Tibial nerve (tissue), 4 donors: ENCODE measurements at regions not wholly inside any gene's neighbourhood (a gene's known extent, or its start where the extent isn't known, plus 50 kb on each side); places are given as distances from the start of the nearest gene placed in this dataset.

Experiments used
- DNase-seq, 2 donors: peaks; one replicate each; pipeline ENCODE4 v3.0.0-alpha.2; 2019; ENCODE audit warnings: low spot score in 2 of 2
- H3K27ac ChIP-seq, 4 donors: fragments of 200-600 bp; sonication (generic) in 3 of 4; one replicate each; pipeline ENCODE4 v1.5.1; 2017 to 2019; ENCODE audit warnings: mild to moderate bottlenecking in 1 of 4
- H3K27me3 ChIP-seq, 2 donors: fragments of 200-600 bp; sonication (generic) in 1 of 2; one replicate each; pipeline versions ENCODE4 v1.5.1 to v1.6.0; 2017 to 2019
- H3K36me3 ChIP-seq, 3 donors: fragments of 200-600 bp; sonication (generic); one replicate each; pipeline ENCODE4 v1.5.1; 2018 to 2019
- H3K4me1 ChIP-seq, 4 donors: fragments of 200-600 bp; sonication (generic) in 3 of 4; one replicate each; pipeline ENCODE4 v1.5.1; 2017 to 2019
- H3K4me3 ChIP-seq, 4 donors: fragments of 200-600 bp; sonication (generic) in 3 of 4; one replicate each; pipeline ENCODE4 v1.5.1; 2017 to 2019; ENCODE audit warnings: mild to moderate bottlenecking in 1 of 4, moderate library complexity in 1 of 4
- H3K9me3 ChIP-seq, 4 donors: fragments of 200-600 bp; sonication (generic) in 3 of 4; one replicate each; pipeline ENCODE4 v1.5.1; 2017 to 2019
- EP300 ChIP-seq, 2 donors: sonication (generic); formaldehyde crosslinking; IDR thresholded peaks; one replicate each; pipeline ENCODE4 v1.6.1; 2017; ENCODE audit warnings: antibody characterized with exemption in 2 of 2, mild to moderate bottlenecking in 1 of 2
- POLR2A ChIP-seq, 2 donors: fragments of 450-650 bp; IDR thresholded peaks; one replicate each; pipeline ENCODE4 v1.6.1; 2017; ENCODE audit warnings: antibody characterized with exemption in 2 of 2, mild to moderate bottlenecking in 2 of 2, moderate library complexity in 2 of 2
- WGBS, 2 donors: methylation state at CpG; one replicate each; pipeline ENCODE4 v1.1.5; 2018; 5-methylcytosine and 5-hydroxymethylcytosine counted together
- TF ChIP-seq, protein P1 (sequence below), 5 experiments: fragments of 200-600 bp in 3 of 5; fragments of 450-650 bp in 2 of 5; sonication (generic) in 3 of 5; IDR thresholded peaks; one replicate each; pipeline ENCODE4 v1.5.1; 2016 to 2019; ENCODE audit warnings: antibody characterized with exemption in 5 of 5, mild to moderate bottlenecking in 3 of 5, moderate library complexity in 2 of 5

DNA sequence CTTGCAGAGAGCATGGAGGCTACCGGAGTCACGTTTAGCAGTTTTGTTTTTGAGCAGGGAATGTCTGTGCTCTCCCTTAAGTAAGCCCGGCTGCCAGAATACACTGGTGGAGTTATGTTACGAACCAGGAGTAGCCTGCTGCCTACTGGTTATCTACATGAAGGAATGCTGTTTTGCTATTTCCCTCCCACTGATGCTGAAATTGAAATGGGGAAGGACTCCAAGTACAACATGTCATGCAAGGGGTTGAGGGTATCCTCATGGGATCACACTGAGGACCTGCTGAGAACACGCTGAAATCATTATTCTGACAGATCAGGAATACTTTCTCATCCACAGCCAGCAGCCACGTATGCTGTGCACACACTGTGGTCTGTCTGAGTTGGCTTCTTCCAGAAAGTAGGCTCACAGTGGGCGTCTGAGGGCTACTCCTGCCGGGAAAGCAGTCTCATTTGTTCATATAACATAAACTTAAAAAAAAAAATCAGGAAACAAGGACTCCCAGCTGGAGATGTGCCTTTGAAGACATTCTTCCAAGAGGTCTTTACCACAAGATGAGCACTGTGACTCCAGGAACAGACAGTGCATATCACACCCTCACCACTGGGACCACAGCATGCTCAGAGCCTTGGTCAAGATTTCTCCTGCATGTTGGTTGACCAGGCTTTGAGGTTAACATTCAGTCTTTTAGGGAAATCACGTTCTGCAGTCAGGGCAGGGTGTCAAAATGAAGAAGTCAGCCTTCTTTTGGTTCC lies 300.4 kb upstream of the RASGRP1 start:
- peak in 1 of 2 donors; percentile 91 for TF ChIP-seq EP300 (IDR thresholded peaks at IDR 0.05)
- TF ChIP-seq, protein P1, sequence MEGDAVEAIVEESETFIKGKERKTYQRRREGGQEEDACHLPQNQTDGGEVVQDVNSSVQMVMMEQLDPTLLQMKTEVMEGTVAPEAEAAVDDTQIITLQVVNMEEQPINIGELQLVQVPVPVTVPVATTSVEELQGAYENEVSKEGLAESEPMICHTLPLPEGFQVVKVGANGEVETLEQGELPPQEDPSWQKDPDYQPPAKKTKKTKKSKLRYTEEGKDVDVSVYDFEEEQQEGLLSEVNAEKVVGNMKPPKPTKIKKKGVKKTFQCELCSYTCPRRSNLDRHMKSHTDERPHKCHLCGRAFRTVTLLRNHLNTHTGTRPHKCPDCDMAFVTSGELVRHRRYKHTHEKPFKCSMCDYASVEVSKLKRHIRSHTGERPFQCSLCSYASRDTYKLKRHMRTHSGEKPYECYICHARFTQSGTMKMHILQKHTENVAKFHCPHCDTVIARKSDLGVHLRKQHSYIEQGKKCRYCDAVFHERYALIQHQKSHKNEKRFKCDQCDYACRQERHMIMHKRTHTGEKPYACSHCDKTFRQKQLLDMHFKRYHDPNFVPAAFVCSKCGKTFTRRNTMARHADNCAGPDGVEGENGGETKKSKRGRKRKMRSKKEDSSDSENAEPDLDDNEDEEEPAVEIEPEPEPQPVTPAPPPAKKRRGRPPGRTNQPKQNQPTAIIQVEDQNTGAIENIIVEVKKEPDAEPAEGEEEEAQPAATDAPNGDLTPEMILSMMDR (IDR thresholded peaks at IDR 0.05), result no peak
- TF ChIP-seq POLR2A (IDR thresholded peaks at IDR 0.05), result no peak
- no peaks in the 10 kb centered on the region for H3K36me3 ChIP-seq
- H3K4me1 ChIP-seq, result peaks cover 0 to 33% (median 7%) of the 10 kb centered on the region in 4 donors
- H3K9me3 ChIP-seq, result peaks cover 0 to under 1% (median 0%) of the 10 kb centered on the region in 4 donors
- WGBS, 2 donors, result 44 to 45% methylated on average over 9 of the region's 9 CpGs
- H3K4me3 ChIP-seq, result no peak overlapping the region
- H3K27ac ChIP-seq, result peak overlapping the region in 3 of 4 donors; percentile 43 to 76 (median 45)
- DNase-seq, result peak; percentile 44 to 70
- no peaks in the 10 kb centered on the region for H3K27me3 ChIP-seq

DNA sequence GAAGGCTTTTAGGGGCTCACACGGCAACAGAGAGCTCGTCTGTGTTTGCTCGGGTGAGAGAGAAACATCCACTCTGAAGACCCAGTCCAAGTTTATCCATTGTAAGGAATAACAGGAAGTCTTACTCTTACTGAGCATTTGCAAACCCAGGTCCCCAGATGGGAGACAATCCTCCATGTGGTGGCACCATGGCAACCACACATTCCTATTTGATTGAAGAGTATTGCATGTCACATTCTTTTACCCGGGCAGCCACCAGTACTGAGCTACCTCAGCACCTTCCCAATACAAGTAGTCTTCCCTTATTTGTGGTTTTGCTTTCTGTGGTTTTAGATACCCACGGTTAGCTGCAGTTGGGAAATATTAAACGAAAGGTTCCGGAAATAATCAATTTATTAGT lies 302.9 kb upstream of the RASGRP1 start:
- DNase-seq, result no peak
- Histone ChIP-seq H3K27me3 (no peaks in the 10 kb centered on the region), H3K9me3 (peaks cover 0 to 16% (median 0%) of the 10 kb centered on the region in 4 donors), H3K4me1 (peaks cover 0 to 23% (median 7%) of the 10 kb centered on the region in 4 donors), H3K36me3 (no peaks in the 10 kb centered on the region), H3K4me3 (no peak overlapping the region), H3K27ac (peak overlapping the region in 1 of 4 donors; percentile 76)
- no peak for TF ChIP-seq EP300 (IDR thresholded peaks at IDR 0.05)
- WGBS, 2 donors, result 81 to 83% methylated on average over 7 of the region's 7 CpGs

DNA sequence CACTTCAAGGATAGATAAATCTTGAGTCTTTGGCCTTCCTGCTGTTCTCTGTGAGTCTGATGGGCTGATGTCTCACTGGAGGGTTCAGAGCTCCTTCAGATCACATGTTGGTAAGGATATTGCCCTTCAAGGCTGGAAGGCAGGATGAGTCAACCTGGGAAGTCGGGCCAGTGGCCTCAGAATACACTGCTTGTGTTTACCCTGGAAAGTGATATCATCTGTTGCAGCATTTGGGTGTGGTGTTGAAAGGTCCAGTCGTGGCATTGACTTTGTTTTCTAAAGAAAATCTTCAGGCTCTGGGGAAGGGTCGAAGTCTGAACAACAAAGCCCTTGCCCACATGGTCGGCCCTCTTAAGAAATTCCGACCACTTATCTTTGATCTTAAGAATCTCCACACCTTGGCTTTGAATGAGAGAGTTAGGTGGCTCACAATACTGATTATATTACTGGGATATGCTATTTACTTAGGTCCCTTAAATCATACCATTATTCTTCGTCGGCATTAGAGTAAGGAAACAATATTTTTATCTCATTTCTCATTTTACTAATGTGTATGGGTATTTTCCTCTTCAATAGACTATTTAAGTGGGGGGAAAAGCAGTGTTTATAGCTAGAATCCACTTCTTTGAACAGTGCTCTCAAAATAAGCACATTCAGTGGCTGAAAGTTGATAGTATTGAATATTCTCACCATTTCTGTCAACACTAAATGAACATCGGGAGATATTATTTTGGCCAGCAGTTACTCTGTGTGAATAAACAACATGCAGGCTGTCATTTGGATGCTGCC lies 303.9 kb upstream of the RASGRP1 start:
- peak; percentile 40 to 59 for DNase-seq
- 66 to 75% methylated on average over 8 of the region's 8 CpGs for WGBS, 2 donors
- peak in 1 of 2 donors; percentile 78 for TF ChIP-seq EP300 (IDR thresholded peaks at IDR 0.05)
- no peak for TF ChIP-seq POLR2A (IDR thresholded peaks at IDR 0.05)

DNA sequence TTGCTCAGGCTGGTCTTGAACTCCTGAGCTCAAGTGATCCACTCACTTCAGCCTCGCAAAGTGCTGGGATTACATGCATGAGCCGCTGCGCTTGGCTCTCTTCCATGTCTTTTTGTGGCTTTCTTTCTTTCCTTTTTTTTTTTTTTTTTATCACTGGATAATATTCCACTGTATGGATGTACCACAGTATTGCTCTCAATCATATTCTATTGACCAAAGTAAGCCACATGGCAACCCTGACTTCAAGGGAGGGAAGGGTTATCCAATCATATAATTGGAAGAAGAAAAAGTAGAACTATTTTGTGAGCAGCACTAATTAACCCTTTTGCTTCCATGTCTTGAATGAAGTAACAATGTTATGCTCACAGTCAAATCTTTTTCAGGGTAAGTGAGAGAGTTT lies 307.0 kb upstream of the RASGRP1 start:
- H3K27ac ChIP-seq, result no peak overlapping the region
- no peaks in the 10 kb centered on the region for H3K27me3 ChIP-seq
- H3K36me3 ChIP-seq, result no peaks in the 10 kb centered on the region
- H3K4me3 ChIP-seq, result no peak overlapping the region
- TF ChIP-seq, protein P1 (IDR thresholded peaks at IDR 0.05), result no peak
- no peak for TF ChIP-seq EP300 (IDR thresholded peaks at IDR 0.05)
- no peak for TF ChIP-seq POLR2A (IDR thresholded peaks at IDR 0.05)
- DNase-seq, result no peak
- WGBS, 2 donors, result 96 to 98% methylated on average over 3 of the region's 3 CpGs
- no peaks in the 10 kb centered on the region for H3K4me1 ChIP-seq
- H3K9me3 ChIP-seq, result peaks cover 0 to 16% (median 0%) of the 10 kb centered on the region in 4 donors

More for the DNA sequence above, 303.9 kb upstream of the RASGRP1 start:
- Histone ChIP-seq H3K4me3 (no peak overlapping the region), H3K4me1 (peaks cover 0 to 23% (median 7%) of the 10 kb centered on the region in 4 donors), H3K27ac (peak overlapping the region in 2 of 4 donors; percentile 23 to 76), H3K36me3 (no peaks in the 10 kb centered on the region), H3K9me3 (peaks cover 0 to 16% (median 0%) of the 10 kb centered on the region in 4 donors), H3K27me3 (no peaks in the 10 kb centered on the region)

DNA sequence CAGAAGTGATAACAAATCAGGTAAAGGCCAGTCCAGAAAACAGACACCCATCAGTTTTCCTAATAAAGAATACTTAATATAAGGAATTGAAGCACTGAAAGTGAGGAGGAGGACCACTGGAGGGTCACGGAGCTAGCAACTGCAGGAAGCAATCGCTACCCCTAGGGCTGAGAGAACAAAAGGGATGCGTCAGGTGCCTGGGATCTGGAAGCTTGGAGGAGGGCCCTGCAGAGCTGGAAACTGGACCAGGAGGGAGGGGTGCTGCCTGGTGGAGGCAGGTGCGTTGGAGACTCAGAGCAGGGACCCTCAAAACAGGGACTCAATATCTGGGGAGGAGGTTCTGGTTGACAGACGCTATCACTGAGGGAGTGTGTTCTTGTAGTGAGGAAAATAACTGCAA lies 308.1 kb upstream of the RASGRP1 start:
- no peaks in the 10 kb centered on the region for H3K36me3 ChIP-seq
- no peak for TF ChIP-seq POLR2A (IDR thresholded peaks at IDR 0.05)
- peaks cover 0 to 8% (median 0%) of the 10 kb centered on the region in 4 donors for H3K4me1 ChIP-seq
- WGBS, 2 donors, result 93 to 94% methylated on average over 5 of the region's 5 CpGs
- H3K27ac ChIP-seq, result peak overlapping the region in 1 of 4 donors; percentile 7
- H3K4me3 ChIP-seq, result no peak overlapping the region
- H3K27me3 ChIP-seq, result no peaks in the 10 kb centered on the region
- H3K9me3 ChIP-seq, result peaks cover 0 to 16% (median 0%) of the 10 kb centered on the region in 4 donors
- DNase-seq, result no peak

DNA sequence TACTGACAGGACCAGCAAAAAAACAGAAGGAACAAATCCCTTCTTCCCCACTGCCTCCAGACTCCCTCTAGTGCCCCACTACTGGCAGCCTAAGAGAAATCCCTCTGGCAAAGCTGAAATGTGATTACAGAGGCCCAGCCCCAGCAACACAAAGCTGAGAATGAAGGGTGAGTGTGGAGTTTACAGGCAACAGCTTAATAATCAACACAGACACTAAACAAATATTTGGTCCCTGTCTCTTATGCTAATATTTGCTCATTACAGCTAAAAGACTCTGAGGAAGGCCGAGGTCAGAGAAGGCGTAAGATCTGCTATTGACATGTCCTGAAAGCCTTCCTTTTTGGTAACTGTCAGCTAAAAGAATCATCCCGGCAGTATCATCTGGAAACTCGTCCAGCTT lies 308.5 kb upstream of the RASGRP1 start:
- Histone ChIP-seq H3K4me1 (peaks cover 0 to 12% (median 0%) of the 10 kb centered on the region in 4 donors), H3K27me3 (no peaks in the 10 kb centered on the region), H3K9me3 (peaks cover 0 to 16% (median 0%) of the 10 kb centered on the region in 4 donors), H3K36me3 (no peaks in the 10 kb centered on the region), H3K27ac (peak overlapping the region in 1 of 4 donors; percentile 7), H3K4me3 (no peak overlapping the region)
- DNase-seq, result no peak
- TF ChIP-seq, protein P1 (IDR thresholded peaks at IDR 0.05), result no peak
- TF ChIP-seq EP300 (IDR thresholded peaks at IDR 0.05), result no peak
- 78 to 80% methylated on average over 4 of the region's 4 CpGs for WGBS, 2 donors
